Hematopoietic multipotent progenitor cell treated with erythropoietin and hydrocortisone succinate and interleukin-3 and kit ligand, for 6 days (in vitro differentiated cells): ENCODE measurements at regions not wholly inside any gene's neighbourhood (a gene's known extent, or its start where the extent isn't known, plus 50 kb on each side); places are given as distances from the start of the nearest gene placed in this dataset.
"Not testable (repeated sequence)": the region's sequence is repeated elsewhere in the genome, so short reads cannot be mapped to it uniquely, and the experiment has no call there.

Experiments
- DNase-seq: peaks from one replicate; pipeline ENCODE4 v3.0.0-alpha.2; 2015

GRCh38 chr14:84298663-84299195 lies 1231.2 kb upstream of the FLRT2 start:
- DNase-seq = no peak

- DNase-seq = no peak
These were observed 1226.8 kb upstream of the FLRT2 start for GRCh38 chr14:84303140-84303539.

GRCh38 chr14:84312551-84312950 lies 1217.4 kb upstream of the FLRT2 start:
- no peak for DNase-seq

GRCh38 chr14:84323450-84323849 lies 1206.5 kb upstream of the FLRT2 start:
- DNase-seq = no peak

GRCh38 chr14:84323978-84324377 lies 1206.0 kb upstream of the FLRT2 start:
- no peak for DNase-seq

- DNase-seq = no peak
These were observed 1193.5 kb upstream of the FLRT2 start for GRCh38 chr14:84336433-84336832.

- DNase-seq = no peak
These were observed 1189.0 kb upstream of the FLRT2 start for GRCh38 chr14:84340938-84341337.

GRCh38 chr14:84341867-84342266 lies 1188.1 kb upstream of the FLRT2 start:
- DNase-seq = not testable (repeated sequence)

GRCh38 chr14:84343656-84344055 lies 1186.3 kb upstream of the FLRT2 start:
- no peak for DNase-seq

GRCh38 chr14:84351646-84352045 lies 1178.3 kb upstream of the FLRT2 start:
- DNase-seq = no peak

- no peak for DNase-seq
These were observed 1168.5 kb upstream of the FLRT2 start for GRCh38 chr14:84361476-84361875.

GRCh38 chr14:84375235-84375634 lies 1154.7 kb upstream of the FLRT2 start:
- DNase-seq = no peak

GRCh38 chr14:84390010-84390409 lies 1139.9 kb upstream of the FLRT2 start:
- no peak for DNase-seq

- DNase-seq = no peak
These were observed 1132.3 kb upstream of the FLRT2 start for GRCh38 chr14:84397631-84398030.

GRCh38 chr14:84399296-84399910 lies 1130.5 kb upstream of the FLRT2 start:
- DNase-seq = no peak

GRCh38 chr14:84401631-84402030 lies 1128.3 kb upstream of the FLRT2 start:
- DNase-seq = no peak

- DNase-seq = no peak
These were observed 1126.4 kb upstream of the FLRT2 start for GRCh38 chr14:84403585-84403984.

- no peak for DNase-seq
These were observed 1125.7 kb upstream of the FLRT2 start for GRCh38 chr14:84404246-84404645.

GRCh38 chr14:84409435-84409834 lies 1120.5 kb upstream of the FLRT2 start:
- no peak for DNase-seq

GRCh38 chr14:84410344-84410743 lies 1119.6 kb upstream of the FLRT2 start:
- DNase-seq = no peak

GRCh38 chr14:84420221-84420620 lies 1109.7 kb upstream of the FLRT2 start:
- no peak for DNase-seq

- no peak for DNase-seq
These were observed 1108.3 kb upstream of the FLRT2 start for GRCh38 chr14:84421621-84422020.

GRCh38 chr14:84425968-84426367 lies 1104.0 kb upstream of the FLRT2 start:
- no peak for DNase-seq

GRCh38 chr14:84432676-84433075 lies 1097.3 kb upstream of the FLRT2 start:
- DNase-seq = no peak

GRCh38 chr14:84433961-84434360 lies 1096.0 kb upstream of the FLRT2 start:
- no peak for DNase-seq
